PFSK-1 (cell line): ENCODE measurements at regions not wholly inside any gene's neighbourhood (a gene's known extent, or its start where the extent isn't known, plus 50 kb on each side); places are given as distances from the start of the nearest gene placed in this dataset.

Experiments used
- FOXP2 ChIP-seq: optimal IDR thresholded peaks from 2 replicates; pipeline ENCODE3; 2011; ENCODE audit warnings: borderline replicate concordance, control low read depth, inconsistent platforms; ENCODE audit not compliant: insufficient read depth; ENCODE audit errors: extremely low read length, extremely low read depth
- POLR2AphosphoS5 ChIP-seq: IDR thresholded peaks from 2 replicates; pipeline ENCODE4 v1.6.1; 2012; ENCODE audit warnings: low read depth, mild to moderate bottlenecking, control low read depth, low read length, moderate library complexity
- SIN3A ChIP-seq: IDR thresholded peaks from 2 replicates; pipeline ENCODE4 v1.6.1; 2012; ENCODE audit warnings: mild to moderate bottlenecking, low read length, moderate library complexity, borderline replicate concordance; ENCODE audit not compliant: insufficient read depth
- TAF1 ChIP-seq: IDR thresholded peaks from 2 replicates; pipeline ENCODE4 v1.6.1; 2012; ENCODE audit warnings: low read length, control low read depth, borderline replicate concordance; ENCODE audit not compliant: insufficient read depth
- TF ChIP-seq, protein P1 (sequence below), 2 experiments: IDR thresholded peaks; 2 replicates each; pipeline versions ENCODE4 v1.6.1 to v1.8.0; 2011 to 2012; ENCODE audit warnings: low read depth in 2 of 2, low read length in 2 of 2, control low read depth in 1 of 2, inconsistent platforms in 1 of 2, mild to moderate bottlenecking in 1 of 2, moderate library complexity in 1 of 2; ENCODE audit not compliant: insufficient read depth in 1 of 2

GRCh38 chr11:97833412-97833811 is 1187.3 kb upstream of the CNTN5 start:
- TF ChIP-seq TAF1 = no peak

- TF ChIP-seq, protein P1, sequence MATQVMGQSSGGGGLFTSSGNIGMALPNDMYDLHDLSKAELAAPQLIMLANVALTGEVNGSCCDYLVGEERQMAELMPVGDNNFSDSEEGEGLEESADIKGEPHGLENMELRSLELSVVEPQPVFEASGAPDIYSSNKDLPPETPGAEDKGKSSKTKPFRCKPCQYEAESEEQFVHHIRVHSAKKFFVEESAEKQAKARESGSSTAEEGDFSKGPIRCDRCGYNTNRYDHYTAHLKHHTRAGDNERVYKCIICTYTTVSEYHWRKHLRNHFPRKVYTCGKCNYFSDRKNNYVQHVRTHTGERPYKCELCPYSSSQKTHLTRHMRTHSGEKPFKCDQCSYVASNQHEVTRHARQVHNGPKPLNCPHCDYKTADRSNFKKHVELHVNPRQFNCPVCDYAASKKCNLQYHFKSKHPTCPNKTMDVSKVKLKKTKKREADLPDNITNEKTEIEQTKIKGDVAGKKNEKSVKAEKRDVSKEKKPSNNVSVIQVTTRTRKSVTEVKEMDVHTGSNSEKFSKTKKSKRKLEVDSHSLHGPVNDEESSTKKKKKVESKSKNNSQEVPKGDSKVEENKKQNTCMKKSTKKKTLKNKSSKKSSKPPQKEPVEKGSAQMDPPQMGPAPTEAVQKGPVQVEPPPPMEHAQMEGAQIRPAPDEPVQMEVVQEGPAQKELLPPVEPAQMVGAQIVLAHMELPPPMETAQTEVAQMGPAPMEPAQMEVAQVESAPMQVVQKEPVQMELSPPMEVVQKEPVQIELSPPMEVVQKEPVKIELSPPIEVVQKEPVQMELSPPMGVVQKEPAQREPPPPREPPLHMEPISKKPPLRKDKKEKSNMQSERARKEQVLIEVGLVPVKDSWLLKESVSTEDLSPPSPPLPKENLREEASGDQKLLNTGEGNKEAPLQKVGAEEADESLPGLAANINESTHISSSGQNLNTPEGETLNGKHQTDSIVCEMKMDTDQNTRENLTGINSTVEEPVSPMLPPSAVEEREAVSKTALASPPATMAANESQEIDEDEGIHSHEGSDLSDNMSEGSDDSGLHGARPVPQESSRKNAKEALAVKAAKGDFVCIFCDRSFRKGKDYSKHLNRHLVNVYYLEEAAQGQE (IDR thresholded peaks at IDR 0.05; ENCODE audit: insufficient read depth in 1 of 2, low read depth in 2 of 2, low read length in 2 of 2) = no peak
- TF ChIP-seq SIN3A = no peak
- TF ChIP-seq POLR2AphosphoS5 = no peak
- no peak for TF ChIP-seq TAF1
- TF ChIP-seq FOXP2 = no peak
Measured at GRCh38 chr11:97844016-97844415, 1176.7 kb upstream of the CNTN5 start.

- TF ChIP-seq TAF1 = no peak
- no peak for TF ChIP-seq POLR2AphosphoS5
Measured at GRCh38 chr11:97847730-97848129, 1173.0 kb upstream of the CNTN5 start.

- TF ChIP-seq POLR2AphosphoS5 (no peak), SIN3A (no peak), TAF1 (no peak), FOXP2 (no peak)
- TF ChIP-seq, protein P1 (IDR thresholded peaks at IDR 0.05; ENCODE audit: insufficient read depth in 1 of 2, low read depth in 2 of 2, low read length in 2 of 2) = no peak
Measured at GRCh38 chr11:97850701-97851100, 1170.0 kb upstream of the CNTN5 start.

- TF ChIP-seq POLR2AphosphoS5 = no peak
- no peak for TF ChIP-seq SIN3A
- TF ChIP-seq, protein P1 (IDR thresholded peaks at IDR 0.05; ENCODE audit: insufficient read depth in 1 of 2, low read depth in 2 of 2, low read length in 2 of 2) = no peak
- no peak for TF ChIP-seq FOXP2
- TF ChIP-seq TAF1 = no peak
Measured at GRCh38 chr11:97854357-97854756, 1166.4 kb upstream of the CNTN5 start.

GRCh38 chr11:97854877-97855276 is 1165.9 kb upstream of the CNTN5 start:
- TF ChIP-seq, protein P1 (IDR thresholded peaks at IDR 0.05; ENCODE audit: insufficient read depth in 1 of 2, low read depth in 2 of 2, low read length in 2 of 2) = no peak
- TF ChIP-seq TAF1 (no peak), POLR2AphosphoS5 (no peak), FOXP2 (no peak), SIN3A (no peak)
